ENCODE measurements at regions not wholly inside any gene's neighbourhood (a gene's known extent, or its start where the extent isn't known, plus 50 kb on each side); places are given as distances from the start of the nearest gene placed in this dataset.

DNA sequence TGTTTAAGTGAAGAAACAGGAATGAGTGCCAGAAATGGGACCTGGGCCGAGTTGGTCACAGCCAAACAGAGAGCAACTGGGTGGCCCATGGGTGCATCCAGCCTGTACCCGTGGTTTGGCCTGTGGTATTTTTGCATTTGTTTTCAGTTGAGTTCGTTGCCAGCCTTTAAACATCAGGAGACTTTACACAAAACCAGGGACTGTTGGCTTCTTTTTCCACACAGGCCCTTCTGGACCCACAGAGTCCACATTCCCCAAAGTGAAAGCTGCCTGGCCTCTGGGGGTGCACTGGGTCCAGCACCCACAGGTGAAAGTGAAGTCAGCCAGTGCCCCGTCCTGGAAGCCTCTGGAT, 54.1 kb upstream of the TNS3 start:
- no peak for DNase-seq

DNA sequence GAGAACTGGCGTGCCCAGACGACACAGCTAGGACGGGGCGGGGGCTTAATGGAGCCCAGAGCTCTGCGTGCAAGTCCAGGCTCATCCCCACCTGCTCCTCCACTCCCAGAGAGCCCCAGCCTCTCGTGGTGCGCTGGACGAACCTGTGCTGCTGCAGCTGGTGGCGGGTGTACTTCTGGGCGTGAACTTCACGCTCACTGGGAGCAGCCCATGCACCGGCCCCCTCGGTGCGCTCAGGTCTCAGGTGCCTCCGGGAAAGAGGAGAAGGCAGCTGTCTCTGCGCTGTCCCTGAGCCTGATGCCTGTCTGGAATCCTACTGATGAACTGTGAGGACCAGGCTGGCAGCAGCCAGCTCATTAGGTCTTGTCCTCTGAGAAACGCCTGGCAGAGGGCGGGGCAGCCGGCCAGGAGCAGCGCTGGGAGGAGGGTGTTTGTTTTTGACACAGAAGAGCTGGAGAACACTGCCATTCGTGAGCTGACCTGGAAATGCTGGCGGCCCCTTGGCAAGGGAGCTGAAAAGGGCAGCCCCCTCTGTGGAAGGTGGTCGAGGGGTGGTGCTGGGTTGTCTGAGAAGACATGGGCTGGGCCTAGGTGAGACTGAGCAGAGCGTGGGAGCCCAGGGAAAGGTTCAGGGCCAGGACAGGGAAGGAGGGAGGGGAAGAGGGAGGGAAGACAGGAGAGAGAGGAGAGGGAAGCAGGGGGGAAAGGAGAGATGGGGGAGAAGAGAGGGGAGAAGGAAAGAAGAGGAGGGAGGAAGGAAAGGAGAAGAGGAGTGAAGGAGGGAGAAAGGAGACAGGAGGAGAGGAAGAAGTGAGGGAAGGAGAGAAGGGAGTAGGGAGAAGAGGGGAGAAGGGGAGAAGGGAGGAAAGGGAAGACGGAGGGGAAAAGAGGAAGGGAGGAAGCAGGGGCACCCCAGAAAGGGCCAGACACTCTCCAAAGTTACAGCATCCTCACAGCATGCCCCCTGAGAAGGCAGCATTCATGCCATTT, 53.5 kb upstream of the TNS3 start:
- peak; percentile 79 for DNase-seq

GRCh38 chr7:47634273-47634672, 52.4 kb upstream of the TNS3 start:
- DNase-seq, result no peak

GRCh38 chr7:47633134-47633533, 51.2 kb upstream of the TNS3 start:
- DNase-seq, result no peak

Measured in retina (tissue), 1 donor.